Left cardiac atrium (tissue), 4 donors: ENCODE measurements at regions not wholly inside any gene's neighbourhood (a gene's known extent, or its start where the extent isn't known, plus 50 kb on each side); places are given as distances from the start of the nearest gene placed in this dataset.
"Not testable (repeated sequence)": the region's sequence is repeated elsewhere in the genome, so short reads cannot be mapped to it uniquely, and the experiment has no call there.

ENCODE experiments used
- ATAC-seq, 2 donors: fragments of 200-7000 bp; cut with Tn5 transposase; one replicate each; pipeline ENCODE4 v1.9.1; 2020; ENCODE audit warnings: mild to moderate bottlenecking in 2 of 2, moderate library complexity in 2 of 2
- DNase-seq: peaks from one replicate; pipeline ENCODE4 v3.0.0-alpha.2; 2020
- intact Hi-C, 2 donors: fragments of 100-400 bp; cut with DNase I; formaldehyde crosslinking; loops; one replicate each; pipeline versions ENCODE4 v1.14.1 to v1.15.1; 2022 to 2023
- donor health status: DM: no; HTN: yes; CAD: no.
- donor health status: DM: no; HTN: yes; CAD: no; lungs with severe emphysema.
- donor health status: DM: yes; HTN: yes; CAD: no.
- donor health status: Dilated cardiomyopathy.

DNA sequence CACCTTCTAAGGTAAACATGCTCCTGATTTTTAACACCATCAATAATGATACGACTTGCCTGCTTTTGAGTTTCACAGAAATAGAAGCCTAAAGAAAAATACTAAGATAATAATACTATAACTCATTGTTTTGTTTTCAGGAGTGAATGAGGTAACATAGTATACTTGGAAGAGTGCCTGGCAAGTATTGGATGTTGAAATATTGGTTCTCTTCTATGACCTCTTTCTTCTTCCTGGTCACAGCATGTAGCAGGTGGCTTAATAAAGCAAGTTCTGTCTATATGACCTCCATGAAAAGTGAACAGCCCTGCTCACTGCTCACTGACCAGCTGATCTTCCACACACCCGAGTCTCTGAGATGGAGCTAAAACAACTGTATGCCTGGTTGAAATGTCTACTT, 312.3 kb upstream of the ONECUT1 start:
- DNase-seq (no peak), ATAC-seq (no peak)
- intact Hi-C loops, result no loop called here

DNA sequence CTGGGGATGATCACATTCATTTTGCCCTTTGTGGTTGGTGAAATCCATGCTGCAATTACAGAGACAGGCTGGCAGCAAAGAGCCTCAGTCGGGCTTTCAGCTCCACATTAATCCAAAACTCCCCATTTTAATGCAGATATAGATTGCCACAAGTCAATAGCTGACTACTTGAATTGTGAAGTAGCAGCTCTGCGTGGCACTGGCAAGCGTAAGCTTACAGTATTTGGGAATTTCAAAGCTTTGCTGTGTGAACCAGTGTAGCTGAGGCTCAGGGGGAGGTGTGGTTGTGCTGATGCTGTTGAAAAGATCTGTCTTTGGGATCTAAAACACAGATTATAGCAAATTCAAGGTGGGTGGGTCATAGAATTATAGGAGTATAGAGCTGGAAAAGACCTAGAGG, 290.3 kb upstream of the ONECUT1 start:
- intact Hi-C loops, result no loop called here
- DNase-seq (no peak), ATAC-seq (no peak)

DNA sequence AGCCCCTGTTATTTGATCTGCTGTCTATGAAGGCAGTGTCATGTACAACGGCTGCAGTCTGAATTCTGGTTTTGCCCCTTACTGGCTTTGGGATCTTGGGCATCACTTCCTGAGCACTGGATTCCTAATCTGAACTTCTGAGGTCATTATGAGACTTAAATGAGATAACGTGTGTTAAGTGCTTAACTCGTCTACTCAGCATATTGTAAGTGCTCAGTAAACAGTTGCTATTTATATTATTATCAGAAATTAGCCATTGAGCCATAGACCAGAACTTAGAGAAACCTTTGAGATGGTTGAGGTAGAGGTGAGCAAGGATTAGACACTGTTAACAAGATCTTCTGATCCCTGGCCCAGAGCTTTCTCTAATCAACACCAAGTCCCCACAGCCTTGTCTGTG, 284.1 kb upstream of the ONECUT1 start:
- intact Hi-C loops, result no loop called here
- no peak for ATAC-seq
- DNase-seq, result no peak

DNA sequence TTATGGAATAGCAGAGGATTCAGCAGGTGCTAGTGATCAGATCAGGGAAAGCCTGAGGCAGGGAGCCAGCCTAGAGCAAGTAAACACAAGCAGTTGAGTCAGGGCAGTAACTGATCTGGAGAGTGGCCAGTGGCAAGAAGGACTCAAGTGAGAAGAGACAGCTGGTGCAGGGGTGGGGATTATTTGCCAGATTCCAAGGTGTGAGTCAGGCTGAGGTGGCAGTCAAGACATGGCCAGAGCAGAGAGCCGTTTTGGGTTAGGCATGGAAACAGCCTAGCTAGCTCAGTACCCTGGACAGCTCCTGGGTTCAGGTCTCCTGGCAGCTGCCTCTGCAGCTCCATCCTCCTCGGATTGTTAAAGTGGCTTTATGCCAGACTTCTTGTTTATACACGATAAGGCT, 281.9 kb upstream of the ONECUT1 start:
- ATAC-seq (peak; percentile 47 to 72), DNase-seq (no peak)
- intact Hi-C loops, result no loop called here

DNA sequence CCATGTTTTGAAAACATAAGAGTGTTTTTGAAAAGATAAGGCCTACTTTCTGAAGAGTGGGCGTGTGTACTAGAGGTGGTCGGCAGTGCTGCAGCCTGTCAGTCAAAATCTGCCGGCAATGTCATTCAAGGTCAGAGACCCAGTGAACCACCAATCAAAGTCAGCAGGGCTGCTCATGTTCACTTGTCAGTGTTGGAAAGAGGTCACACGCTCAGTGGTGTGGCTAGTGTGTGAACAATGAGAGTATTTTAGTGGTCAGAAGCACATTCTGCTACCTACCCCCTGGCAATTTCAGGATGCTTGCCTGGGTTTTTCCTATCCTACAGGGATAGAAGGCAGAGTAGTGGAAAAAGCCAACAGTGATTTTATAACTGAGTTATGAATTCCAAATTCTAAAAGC, 278.5 kb upstream of the ONECUT1 start:
- ATAC-seq (no peak), DNase-seq (no peak)
- intact Hi-C loops, result no loop called here

DNA sequence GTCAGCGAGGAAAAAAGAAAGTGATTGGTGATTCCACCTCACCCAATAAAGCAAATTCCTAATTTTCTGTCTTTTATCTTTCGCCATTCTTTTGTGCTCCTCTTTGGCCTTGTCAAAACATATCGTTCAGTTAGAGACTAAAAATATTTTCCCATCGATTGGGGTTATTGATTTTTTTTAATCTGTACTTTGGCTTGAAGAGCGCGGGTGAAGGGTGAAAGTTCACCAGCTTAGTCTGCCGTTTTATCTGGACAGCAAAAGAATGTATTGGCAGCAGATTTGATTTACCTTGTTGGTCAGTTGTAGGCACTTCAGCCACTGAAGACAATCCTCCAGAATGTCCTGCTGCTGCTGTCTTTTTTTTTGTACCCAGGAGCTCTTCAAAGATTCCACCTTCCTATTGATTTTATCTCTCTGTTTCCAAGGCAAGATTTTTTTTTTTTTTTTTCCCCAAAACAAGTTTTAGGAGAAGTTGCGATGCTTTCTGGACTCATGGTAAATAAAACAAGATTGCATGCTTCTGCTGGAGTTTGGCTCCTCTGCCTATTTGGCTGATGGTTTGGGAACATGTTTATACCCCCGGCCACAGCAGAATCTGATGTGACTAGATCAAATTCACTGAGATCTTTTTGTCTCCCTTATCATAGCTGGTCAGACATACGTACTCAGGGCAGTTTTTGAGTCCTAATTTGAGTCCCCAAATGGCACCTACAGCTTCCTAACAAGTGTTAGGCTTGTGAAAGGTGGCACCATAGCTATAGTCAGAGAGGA, 269.3 kb upstream of the ONECUT1 start:
- DNase-seq (no peak), ATAC-seq (no peak)
- intact Hi-C loops, result no loop called here

DNA sequence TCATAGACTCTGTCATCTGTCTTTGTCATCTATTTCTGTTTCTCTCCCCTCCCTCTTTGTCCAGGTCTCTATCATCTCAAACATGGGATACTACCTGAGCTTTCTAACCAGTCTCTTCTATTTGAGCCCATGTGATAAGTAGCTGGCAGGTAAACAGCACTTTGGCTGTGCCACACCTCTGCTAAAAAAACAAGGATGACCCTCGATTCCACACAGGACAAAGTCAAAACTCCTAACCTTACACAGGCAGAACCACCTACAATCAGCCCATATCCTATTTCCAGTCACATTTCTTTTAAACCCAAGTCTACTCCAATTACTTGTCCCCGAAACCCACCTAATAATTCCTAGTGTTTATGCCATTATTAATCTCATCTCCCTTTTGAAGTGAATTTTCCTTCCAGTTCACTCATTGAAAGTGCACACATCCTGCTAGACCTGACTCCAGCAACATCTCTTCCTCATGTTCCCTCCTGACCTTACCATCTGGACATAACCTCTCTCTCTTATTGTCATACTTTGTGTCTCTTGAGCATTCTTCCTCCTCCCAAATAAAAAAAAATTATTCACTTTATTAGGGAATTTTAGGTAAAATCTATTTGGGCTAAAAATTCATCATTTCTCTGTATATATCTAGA, 256.1 kb upstream of the ONECUT1 start:
- no peak for ATAC-seq
- intact Hi-C loops, result no loop called here
- DNase-seq, result no peak

DNA sequence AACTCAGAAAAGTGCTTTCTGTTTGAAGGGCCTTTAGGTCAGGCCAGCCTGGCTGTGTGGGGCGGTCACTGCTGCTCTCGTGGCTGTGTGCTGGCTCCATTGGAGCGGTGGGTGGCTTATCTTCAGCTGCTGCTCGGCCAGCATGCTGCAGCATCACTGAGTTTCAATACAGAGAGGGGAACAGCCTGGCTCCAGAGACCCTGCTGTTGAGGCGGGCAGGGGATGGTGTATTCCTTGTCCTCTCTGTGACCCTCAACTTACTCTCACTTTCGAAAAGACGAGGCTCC, 248.5 kb upstream of the ONECUT1 start:
- DNase-seq (no peak), ATAC-seq (no peak)
- intact Hi-C loops, result no loop called here

DNA sequence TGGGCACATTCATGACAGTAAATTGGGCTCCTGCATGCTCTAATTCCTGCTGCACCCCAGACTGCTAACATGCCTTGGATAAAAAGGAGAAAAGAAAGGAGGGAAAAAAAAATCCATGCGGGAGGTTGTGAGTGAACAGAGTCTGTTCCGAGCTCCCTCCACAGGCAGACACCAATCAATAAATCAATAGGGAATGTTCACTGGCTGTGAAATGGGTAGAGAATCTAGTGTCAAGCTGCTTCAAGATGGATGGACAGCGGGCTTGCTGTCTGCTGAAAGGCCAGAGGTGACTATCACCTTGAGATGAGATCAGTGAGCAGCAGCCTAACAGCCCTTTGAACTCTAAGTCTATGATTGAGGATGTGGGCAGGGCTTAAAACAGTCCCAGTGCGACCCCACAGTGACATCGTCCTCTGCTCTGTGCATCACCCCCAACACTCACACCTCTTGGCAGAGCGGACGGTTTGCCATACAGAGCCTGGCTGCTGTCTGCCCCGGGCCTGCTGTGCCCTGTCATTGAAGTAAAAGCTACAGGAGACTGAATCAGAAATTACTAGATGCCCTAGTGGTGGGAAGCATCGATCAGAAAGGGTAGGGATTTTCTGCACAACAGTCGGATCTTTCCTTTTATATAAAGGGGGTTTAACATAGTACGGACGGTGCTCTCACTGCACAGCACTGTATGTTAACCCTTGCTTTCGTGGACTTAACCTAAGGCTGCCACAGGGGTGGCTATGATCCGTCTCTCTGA, 247.9 kb upstream of the ONECUT1 start:
- intact Hi-C loops, result no loop called here
- no peak for ATAC-seq
- no peak for DNase-seq

DNA sequence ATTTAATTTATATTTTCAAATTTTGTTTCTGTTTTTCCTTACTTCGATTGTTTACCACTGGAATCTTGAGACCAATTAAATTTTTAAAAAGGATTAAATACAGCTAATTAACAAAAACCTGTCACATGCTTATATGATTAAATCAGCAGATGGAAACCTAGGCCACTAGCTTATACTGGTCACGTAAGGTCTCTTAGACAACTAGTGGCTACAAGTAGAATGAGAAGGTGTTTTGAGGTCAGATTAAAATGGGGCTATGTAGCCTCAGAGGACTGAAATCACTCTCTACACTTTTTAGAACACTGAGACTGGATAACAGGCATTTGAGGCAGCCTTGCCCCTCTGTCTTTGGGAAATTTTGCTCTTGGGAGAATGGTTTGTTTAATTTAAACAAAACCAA, 246.5 kb upstream of the ONECUT1 start:
- DNase-seq, result no peak
- no peak for ATAC-seq
- intact Hi-C loops, result no loop called here

DNA sequence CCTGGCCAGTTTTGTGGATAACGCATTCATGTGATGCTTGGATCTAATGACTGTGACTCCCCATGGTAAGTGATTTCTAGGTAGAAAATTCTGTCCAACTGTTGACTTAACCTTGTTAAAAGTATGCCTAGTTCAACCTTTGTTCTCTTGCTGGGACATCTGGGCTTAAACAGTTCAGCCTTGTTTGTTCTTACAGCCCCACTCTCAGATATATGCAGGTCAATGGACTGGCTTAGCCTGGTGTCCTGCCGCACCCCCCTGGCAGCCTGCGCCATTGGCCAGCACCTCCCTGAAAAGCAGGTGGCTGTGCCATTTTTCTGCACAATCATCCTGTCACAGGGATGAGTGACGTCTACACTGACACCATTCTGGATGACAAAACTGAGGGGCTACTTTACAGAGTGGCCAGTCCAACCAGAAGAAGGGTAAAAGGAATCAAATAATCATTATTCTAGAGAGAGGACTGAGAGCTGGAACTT, 244.7 kb upstream of the ONECUT1 start:
- intact Hi-C loops, result no loop called here
- ATAC-seq (no peak), DNase-seq (no peak)

DNA sequence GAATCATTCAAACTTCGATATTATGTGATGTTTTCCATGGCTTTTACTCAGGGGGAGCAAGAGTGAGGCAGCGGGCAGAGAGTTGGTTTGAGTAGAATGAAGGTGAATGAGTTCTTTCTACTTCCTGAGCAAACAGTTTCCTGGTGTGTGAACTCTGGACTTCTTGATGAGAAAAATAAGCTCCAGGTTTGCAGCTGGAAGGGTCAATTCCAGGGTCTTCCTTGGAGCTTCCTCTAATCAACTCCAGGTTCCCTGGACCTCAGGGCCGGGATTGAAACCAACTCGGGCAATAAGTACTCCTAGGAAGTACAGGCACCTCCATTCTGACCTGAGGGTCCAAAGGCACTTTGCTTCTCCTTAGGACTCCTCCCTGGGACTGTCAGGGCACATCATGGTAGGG, 243.6 kb upstream of the ONECUT1 start:
- intact Hi-C loops, result no loop called here

DNA sequence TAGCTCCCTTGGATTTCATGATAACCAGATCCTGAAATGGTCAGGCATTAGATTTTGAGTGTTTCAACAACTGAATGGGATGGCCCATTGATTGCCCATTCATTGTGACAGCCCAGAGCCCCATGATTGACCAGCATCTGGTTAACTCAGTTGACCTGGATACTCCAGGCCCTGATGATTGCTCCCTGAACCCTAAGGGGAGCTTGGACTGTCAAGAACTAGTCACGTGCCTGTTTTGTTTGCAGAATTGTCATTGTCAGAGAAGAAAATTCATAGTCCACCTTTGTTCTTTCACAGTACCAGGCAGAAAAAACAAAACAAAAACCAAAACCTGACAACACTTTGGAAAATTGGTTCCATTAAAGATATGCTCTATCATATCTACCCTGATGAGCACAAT, 241.3 kb upstream of the ONECUT1 start:
- ATAC-seq, result no peak
- intact Hi-C loops, result no loop called here
- DNase-seq, result no peak

More for the DNA sequence above, 243.6 kb upstream of the ONECUT1 start:
- ATAC-seq (no peak), DNase-seq (no peak)

DNA sequence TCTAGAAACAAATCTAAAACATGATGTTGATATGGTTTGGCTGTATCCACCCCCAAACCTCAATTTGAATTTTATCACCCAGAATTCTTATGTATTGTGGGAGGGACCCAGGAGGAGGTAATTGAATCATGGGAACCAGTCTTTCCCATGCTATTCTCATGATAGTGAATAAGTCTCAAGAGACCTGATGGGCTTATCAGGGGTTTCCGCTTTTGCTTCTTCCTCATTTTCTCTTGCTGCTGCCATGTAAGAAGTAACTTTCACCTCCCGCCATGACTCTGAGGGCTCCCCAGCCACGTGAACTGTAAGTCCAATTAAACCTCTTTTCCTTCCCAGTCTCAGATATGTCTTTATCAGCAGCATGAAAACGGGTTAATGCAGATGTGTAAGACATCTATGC, 232.7 kb upstream of the ONECUT1 start:
- ATAC-seq, result no peak
- no peak for DNase-seq
- intact Hi-C loops, result no loop called here

DNA sequence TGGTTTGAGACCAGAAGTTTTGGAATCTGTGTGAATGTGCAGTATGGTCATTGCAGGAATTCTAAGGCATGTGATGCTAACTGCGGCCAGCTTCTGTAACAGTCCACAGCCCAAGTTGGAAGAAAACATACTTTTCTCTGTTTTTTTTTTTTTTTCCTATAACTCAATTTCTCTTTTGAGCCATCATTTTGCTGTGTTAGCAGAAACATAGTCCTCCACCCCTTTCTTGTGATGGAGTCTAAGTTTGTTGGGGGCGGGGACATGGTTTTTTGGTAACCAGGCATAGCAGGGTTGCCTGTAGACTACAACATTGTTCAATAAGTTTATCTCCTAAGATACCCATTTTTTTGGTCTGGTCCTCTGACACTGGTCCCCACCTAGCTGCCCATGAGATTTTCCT, 223.2 kb upstream of the ONECUT1 start:
- ATAC-seq (no peak), DNase-seq (no peak)
- intact Hi-C loops, result no loop called here

DNA sequence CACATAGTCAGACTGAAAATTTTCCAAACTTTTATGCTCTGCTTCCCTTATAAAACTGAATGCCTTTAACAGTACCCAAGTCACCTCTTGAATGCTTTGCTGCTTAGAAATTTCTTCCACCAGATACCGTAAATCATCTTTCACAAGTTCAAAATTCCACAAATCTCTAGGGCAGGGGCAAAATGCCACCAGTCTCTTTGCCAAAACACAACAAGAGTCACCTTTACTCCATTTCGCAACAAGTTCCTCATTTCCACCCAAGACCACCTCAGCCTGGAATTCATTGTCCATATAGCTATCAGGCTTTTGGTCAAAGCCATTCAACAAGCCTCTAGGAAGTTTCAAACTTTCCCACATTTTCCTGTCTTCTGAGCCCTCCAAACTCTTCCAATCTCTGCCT, 221.6 kb upstream of the ONECUT1 start:
- ATAC-seq, intact Hi-C loops, DNase-seq: not testable (repeated sequence)

DNA sequence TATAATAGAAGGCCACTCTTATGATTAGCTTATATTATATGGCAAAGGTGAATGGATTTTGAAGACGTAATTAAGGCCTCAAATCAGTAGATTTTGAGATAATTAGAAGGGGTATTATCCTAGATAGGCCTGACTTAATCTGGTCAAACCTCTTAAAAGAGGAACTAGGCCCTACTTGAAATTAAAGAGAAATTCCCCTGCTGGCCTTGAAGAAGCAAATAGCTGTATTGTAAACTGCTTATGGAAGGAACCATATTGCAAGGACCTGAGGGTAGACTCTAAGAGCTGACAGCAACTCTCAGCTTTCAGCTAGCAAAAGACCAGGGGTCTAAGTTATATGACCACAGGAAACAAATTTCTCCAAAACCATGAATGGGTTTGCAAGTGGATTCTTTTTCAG, 219.0 kb upstream of the ONECUT1 start:
- ATAC-seq (no peak), DNase-seq (no peak)
- intact Hi-C loops, result no loop called here

DNA sequence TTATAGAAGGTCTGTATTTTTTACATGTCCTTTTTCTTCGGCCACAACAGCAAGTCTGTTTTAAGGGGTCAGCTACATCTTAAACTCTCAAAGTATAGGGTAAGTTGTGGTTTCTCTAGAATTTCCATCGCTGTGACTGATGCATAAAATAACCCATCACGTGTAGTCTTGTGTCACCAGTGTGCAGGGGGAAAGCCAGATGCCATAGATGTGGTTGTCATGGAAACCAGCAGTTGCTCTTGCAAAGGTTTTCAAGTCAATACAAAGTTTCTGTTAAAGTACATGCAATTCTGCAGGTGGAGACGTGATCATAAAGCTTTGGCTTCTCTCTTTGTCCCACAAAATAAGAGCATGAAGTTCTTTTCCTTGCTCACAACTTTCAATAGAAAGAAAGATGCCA, 210.3 kb upstream of the ONECUT1 start:
- intact Hi-C loops, result no loop called here
- DNase-seq (no peak), ATAC-seq (no peak)

DNA sequence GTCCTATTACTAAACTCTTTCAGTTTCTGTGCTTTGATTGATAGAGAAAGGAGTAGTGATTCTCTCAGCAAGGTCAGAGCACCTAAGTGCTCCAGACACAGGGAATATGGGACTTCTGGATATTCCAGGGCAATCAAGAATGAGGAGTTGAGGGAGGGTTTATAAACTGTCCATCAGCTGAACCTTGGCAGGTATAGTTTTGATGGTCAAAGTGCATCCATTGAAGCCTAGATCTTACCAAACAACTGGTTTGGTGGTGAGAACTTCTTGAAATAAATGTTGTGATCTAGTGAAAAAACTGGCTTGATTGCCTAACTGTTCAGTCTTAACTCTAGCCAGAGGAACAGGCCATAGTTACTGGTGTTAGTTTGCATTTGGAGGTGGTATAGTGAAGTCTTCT, 207.0 kb upstream of the ONECUT1 start:
- intact Hi-C loops, result no loop called here
- ATAC-seq (no peak), DNase-seq (no peak)

DNA sequence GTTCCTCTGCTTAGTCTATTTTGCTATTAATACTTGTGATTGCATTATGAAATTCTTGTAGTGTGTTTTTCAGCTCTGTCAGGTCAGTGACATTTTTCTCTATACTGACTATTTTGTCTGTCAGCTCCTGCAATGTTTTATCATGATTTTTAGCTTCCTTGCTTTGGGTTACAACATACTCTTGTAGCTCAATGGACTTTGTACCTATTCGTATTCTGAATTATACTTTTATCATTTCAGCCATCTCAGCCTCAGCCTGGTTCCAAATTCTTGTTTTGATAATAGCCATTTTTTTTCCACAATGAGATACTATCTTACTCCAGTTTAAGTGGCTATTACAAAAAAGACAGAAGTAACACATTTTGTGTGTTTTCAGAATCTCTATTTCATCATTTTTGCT, 204.2 kb upstream of the ONECUT1 start:
- intact Hi-C loops, result no loop called here
- no peak for DNase-seq
- no peak for ATAC-seq

DNA sequence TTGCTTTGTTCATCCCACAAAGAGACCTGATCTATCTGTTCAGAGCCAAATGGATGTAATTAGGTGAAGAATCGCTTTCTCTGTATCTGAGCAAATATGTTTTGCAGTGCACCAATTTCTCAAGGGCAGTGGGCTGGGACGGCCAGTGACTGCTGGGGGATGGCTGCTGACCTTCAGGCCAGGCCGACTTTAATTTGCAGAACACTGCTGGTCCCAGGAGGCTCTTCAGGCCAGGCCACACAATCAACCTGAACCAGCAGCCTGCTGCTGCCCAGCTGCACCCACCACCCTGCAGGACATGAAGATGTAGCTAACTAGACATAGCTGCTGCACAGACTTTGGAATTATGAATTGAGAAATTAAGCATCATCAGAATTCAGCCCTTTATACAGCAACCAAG, 194.4 kb upstream of the ONECUT1 start:
- no peak for DNase-seq
- intact Hi-C loops, result no loop called here
- no peak for ATAC-seq
